NCI-H82 treated with DMSO at 0.1 percent for 48 hours (cell line): ENCODE measurements at regions not wholly inside any gene's neighbourhood (a gene's known extent, or its start where the extent isn't known, plus 50 kb on each side); places are given as distances from the start of the nearest gene placed in this dataset.

Source experiments
- DNase-seq: peaks from one replicate; lab custom pipeline; 2025; ENCODE audit not compliant: unreplicated experiment; lab: John Stamatoyannopoulos, UW

GRCh38 chr1:198903203-198903602 is 264.4 kb downstream of the PTPRC start:
- DNase-seq, result no peak

GRCh38 chr1:198903621-198904020 is 264.8 kb downstream of the PTPRC start:
- no peak for DNase-seq

- no peak for DNase-seq
Observed at GRCh38 chr1:198904321-198904720, 265.5 kb downstream of the PTPRC start.

GRCh38 chr1:198906739-198907422 is 268.0 kb downstream of the PTPRC start:
- DNase-seq, result no peak

- DNase-seq, result no peak
Observed at GRCh38 chr1:198907423-198907746, 268.5 kb downstream of the PTPRC start.

GRCh38 chr1:198908995-198909394 is 270.2 kb downstream of the PTPRC start:
- no peak for DNase-seq

- DNase-seq, result no peak
Observed at GRCh38 chr1:198909973-198910372, 271.1 kb downstream of the PTPRC start.

- DNase-seq, result no peak
Observed at GRCh38 chr1:198910816-198911215, 272.0 kb downstream of the PTPRC start.

- no peak for DNase-seq
Observed at GRCh38 chr1:198912046-198912445, 273.2 kb downstream of the PTPRC start.

GRCh38 chr1:198913667-198914066 is 274.8 kb downstream of the PTPRC start:
- no peak for DNase-seq

- no peak for DNase-seq
Observed at GRCh38 chr1:198915327-198916231, 276.7 kb downstream of the PTPRC start.

- no peak for DNase-seq
Observed at GRCh38 chr1:198917226-198917625, 278.4 kb downstream of the PTPRC start.

GRCh38 chr1:198918920-198919319 is 280.1 kb downstream of the PTPRC start:
- no peak for DNase-seq

GRCh38 chr1:198919667-198920398 is 281.0 kb downstream of the PTPRC start:
- DNase-seq, result no peak

GRCh38 chr1:198922638-198923430 is 284.0 kb downstream of the PTPRC start:
- DNase-seq, result no peak

GRCh38 chr1:198923993-198924392 is 285.2 kb downstream of the PTPRC start:
- no peak for DNase-seq

GRCh38 chr1:198925567-198925966 is 286.7 kb downstream of the PTPRC start:
- DNase-seq, result no peak

GRCh38 chr1:198927129-198927528 is 288.3 kb downstream of the PTPRC start:
- no peak for DNase-seq

GRCh38 chr1:198929111-198929604 is 290.3 kb downstream of the PTPRC start:
- DNase-seq, result no peak

- DNase-seq, result no peak
Observed at GRCh38 chr1:198929961-198930599, 291.2 kb downstream of the PTPRC start.
